DMS 273 (cell line): ENCODE measurements at regions not wholly inside any gene's neighbourhood (a gene's known extent, or its start where the extent isn't known, plus 50 kb on each side); places are given as distances from the start of the nearest gene placed in this dataset.

Experiments used
- DNase-seq: peaks from one replicate; lab custom pipeline; 2025; ENCODE audit not compliant: unreplicated experiment; lab: John Stamatoyannopoulos, UW

DNA sequence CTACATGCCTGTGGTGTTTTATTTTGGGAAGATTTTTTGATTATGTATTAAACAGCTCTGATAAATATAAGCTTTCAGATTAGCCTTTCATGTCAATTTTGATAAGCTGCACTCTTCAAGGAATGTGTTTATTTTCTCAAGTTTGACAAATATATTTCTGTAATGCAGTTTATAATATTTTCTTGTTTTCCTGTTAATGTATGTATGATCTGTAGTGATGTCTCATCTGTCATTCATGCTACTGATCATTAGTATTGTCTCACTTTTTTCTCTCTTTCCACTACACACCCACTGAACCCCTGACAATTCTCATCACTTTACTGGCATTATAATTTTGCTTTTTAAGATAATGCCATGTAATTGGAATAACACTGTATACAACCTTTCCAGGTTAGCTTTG, 100.9 kb downstream of the TMEM18 start:
- DNase-seq, result no peak

GRCh38 chr2:575727-576236, 101.4 kb downstream of the TMEM18 start:
- DNase-seq, result no peak

DNA sequence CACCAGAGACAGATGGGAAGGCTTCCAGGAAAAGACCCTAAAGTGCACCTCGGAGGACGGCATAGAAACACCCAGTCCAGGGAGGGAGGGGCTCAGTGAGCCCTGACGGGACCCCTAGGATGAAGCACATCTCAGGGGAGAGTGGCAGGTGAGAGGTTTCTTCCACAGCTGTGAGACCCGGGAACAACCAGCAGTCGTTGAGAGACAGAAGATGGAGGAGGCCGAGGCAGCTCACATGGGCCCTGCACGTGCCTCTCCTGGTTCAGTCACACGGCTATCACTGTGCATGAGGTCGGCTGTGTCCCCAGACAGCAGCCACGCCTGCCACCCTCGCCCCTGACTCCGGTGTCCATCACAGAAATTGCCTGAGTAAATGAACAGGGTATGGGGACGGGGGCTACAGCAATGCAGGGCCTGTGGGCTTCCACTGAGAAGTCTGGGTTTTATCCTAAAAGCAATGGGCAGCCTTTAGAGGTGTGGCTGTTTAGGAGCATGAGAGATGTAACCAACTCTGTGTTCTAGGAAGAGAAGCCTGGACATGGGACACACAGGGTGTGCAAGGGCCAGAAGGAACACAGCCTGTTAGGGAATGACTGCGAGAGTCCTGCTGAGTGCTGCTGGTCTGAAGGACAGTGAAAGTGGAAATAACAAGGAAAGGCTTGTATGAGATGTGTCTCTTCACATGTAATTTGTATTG, 102.0 kb downstream of the TMEM18 start:
- no peak for DNase-seq

GRCh38 chr2:573805-574392, 103.3 kb downstream of the TMEM18 start:
- no peak for DNase-seq

- no peak for DNase-seq
Measured at GRCh38 chr2:573025-573424, 104.2 kb downstream of the TMEM18 start.

DNA sequence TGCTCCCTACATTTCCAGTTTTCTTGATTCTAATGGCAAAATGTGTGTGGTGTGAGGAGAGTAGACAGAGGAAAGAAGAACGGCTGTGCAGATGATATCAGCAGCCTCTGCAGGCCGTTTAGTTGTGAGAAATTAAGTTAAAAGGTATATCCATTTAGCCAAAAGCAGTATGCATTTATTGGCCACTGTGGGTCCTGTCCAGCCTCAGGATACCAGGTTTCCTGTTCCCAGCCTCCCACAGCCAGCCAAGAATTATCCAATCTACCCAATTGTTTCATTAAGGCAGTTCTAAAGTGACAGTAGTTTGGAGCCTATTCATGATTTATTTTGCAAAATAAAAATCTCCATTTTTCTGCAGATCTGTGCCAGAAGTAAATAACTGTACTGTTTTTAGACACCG, 107.5 kb downstream of the TMEM18 start:
- no peak for DNase-seq

DNA sequence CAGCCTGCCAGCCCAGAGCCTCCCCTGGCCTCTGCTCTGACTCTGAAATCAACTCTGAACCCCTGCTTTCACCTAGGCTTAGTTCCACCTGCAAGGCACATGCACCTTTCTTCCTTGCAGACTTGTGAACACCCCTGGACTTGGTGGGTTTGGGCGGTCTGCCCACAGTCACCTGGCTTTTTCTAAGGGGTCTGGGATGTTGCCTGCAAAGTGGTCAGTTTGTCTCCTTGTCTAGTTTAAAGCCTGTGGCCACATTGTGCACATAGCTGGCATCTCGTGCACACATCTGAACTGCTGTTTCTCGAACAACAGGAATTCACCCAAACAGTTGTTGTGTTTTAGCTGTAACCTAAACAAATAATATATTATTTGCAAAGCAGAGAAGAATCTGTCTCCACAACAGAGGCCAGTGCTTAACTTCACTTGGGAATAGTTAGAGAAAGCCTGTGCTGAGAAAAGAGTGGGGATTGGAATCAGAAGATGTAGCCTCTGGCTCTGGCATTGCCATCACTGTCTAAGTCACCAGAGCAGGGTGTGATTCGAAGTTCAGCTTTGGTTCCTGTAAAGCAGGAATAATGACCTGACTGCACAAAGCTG, 108.5 kb downstream of the TMEM18 start:
- DNase-seq, result no peak

GRCh38 chr2:567865-568638, 109.2 kb downstream of the TMEM18 start:
- no peak for DNase-seq

GRCh38 chr2:567496-567864, 109.7 kb downstream of the TMEM18 start:
- no peak for DNase-seq

- DNase-seq, result no peak
Measured at GRCh38 chr2:566379-567313, 110.6 kb downstream of the TMEM18 start.

DNA sequence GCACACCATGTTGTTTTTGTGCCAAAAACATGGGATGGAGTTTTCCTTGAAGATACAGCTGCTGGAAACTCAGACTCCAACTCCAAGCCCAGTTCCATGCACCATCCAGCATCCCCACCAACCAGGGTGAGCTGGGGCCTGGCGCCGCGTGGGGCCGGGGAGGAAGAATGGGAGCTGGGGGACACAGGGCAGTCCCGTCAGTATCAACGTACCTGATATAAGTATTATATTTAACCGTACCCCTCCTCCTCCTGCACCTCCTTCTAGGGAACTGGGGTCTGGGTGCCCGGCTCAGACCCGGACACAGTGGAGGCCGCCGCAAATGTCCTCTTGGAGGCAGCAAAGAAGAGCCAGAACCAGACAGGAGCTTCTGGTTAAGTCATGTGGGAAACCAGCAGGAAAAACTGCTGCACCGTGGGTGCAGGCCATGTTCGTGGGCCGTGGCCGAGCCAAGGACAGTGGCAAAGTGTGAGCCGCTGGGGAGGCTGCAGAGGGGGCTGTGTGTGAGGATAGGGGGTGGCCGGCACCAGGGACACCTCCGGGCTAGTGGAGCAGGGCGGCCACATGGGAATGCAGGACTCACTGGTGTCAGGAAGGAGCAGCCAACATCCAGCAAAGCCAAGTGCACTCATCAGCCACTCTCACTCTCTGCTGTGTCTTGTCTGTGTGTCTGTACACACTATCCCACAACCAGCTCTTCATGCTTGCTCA, 112.6 kb downstream of the TMEM18 start:
- DNase-seq, result no peak

DNA sequence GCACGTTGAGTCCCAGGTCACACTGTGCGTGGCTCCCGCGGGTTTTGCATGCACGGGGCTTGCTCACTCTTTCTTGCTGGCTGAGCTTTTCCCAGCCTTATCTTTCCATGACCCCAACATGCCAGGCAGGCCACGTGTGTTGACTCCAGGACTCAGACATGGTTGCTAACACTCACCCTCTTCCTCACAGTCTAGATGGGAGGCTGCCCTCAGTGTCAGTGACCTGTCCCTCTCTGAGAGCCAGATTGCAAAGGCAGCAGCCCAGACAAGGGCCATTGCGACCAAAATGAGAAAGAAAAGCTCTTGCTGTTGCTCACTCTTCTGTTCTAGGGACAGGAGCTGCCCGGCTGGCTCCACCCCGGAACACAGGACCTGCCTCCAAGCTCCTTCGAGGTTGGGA, 113.7 kb downstream of the TMEM18 start:
- DNase-seq, result no peak

GRCh38 chr2:562391-563364, 114.5 kb downstream of the TMEM18 start:
- no peak for DNase-seq

- no peak for DNase-seq
Measured at GRCh38 chr2:558879-559278, 118.3 kb downstream of the TMEM18 start.

DNA sequence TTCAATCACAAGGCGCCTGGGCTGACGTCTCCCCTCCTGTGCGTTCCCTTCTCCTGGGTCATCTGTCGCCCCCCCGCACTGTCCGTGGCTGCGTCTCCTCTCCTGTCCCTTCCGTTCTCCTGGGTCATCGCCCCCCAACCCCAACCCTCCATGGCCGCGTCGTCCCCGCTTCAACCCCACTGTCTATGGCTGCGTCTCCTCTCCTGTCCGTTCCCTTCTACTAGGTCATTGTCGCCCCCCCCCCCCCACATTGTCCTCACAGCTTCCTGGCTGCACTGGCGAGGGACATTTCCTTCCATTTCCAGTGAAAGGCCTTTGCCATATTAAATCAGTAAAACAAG, 118.9 kb downstream of the TMEM18 start:
- DNase-seq, result no peak

DNA sequence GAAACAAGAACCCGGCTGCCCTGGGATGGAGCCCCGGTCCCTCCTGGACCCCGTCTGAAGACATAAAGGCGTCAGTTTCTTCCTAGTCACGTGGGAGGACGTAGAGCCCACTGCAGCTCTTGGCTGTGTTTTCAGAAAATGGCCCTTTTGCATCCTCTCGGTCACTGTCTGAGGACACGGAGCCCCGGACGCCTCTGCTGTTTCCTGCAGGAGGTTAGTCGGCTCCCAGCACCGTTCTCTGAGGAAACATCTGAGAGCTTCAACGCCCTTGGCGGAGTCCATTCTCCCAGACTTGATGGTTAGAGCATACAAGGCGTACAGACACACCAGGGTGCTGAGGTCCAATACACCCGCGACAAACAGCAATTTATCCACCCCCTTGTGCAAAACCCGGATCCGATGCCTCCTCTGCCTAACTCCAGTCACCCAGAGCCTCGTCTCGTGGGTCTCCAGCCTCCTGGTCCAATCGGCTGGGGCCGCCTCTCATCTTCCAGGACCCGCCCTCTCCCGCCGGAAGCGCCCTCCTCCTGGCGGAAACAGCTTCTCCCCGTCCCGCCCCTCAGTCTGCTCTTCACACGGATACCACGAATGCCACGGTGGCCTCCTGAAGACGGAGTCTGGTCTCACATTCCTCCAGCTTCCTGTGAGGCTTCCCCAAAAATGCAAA, 119.4 kb downstream of the TMEM18 start:
- DNase-seq, result peak; percentile 17

- DNase-seq, result no peak
Measured at GRCh38 chr2:556485-556884, 120.7 kb downstream of the TMEM18 start.

DNA sequence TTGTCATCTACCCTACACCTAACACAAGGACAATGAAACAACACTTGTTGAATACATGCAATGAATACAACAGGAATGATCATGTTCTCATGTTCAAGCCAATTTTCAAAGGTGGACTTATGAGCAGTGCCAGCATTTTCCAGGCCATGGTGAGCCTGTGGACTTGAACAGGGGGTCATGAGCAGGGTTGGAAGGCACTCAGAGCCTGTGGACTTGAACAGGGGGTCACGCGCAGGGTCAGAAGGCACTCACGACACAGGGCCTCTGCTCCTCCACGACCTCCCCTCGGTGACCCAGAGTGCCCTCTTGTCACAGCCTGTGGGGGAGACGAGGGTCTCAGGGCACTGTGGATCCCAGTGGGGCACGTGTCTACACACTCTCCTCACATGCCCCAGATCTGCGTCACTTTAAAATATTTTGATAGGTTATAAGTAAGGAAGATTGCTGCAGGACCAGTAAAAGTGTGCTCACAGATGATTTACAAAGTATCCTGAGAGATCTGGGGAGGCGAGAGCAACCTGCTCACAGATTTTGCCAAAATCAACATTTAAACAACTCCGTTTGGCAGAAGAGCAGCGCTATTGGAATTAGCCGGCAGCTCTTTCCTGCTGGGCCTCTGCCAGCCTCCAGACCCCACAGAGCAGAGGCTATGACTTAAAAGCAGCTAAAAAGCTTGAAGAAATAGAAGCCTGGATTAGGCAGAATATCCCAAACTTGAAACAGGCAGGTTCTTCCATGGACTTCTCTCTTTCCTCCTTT, 121.9 kb downstream of the TMEM18 start:
- DNase-seq, result no peak
